K562 (cell line): ENCODE measurements at regions not wholly inside any gene's neighbourhood (a gene's known extent, or its start where the extent isn't known, plus 50 kb on each side); places are given as distances from the start of the nearest gene placed in this dataset.

Experiments
- CC2D1A ChIP-seq: fragments of 450-650 bp; IDR thresholded peaks from 2 replicates; pipeline ENCODE4 v1.6.1; 2017; ENCODE audit warnings: mild to moderate bottlenecking
- DMBX1 ChIP-seq: fragments of 250-450 bp; sonication (Bioruptor Pico); IDR thresholded peaks from 2 replicates; pipeline ENCODE4 v1.8.0; 2022; ENCODE audit warnings: inconsistent platforms, mild to moderate bottlenecking, moderate library complexity, borderline replicate concordance
- FOXK2 ChIP-seq, 2 experiments: fragments of 450-650 bp; IDR thresholded peaks in 1 of 2; conservative IDR thresholded peaks in 1 of 2; 2 replicates each; pipeline ENCODE4 v1.6.1; 2016; ENCODE audit warnings: low read depth in 2 of 2, mild to moderate bottlenecking in 1 of 2
- GABPB1 ChIP-seq: sonication (generic); formaldehyde crosslinking; IDR thresholded peaks from 2 replicates; pipeline ENCODE4 v1.8.0; 2022; ENCODE audit warnings: mild to moderate bottlenecking, missing genetic modification reagents
- GABPB2 ChIP-seq: fragments of 250-450 bp; sonication (Bioruptor Pico); conservative IDR thresholded peaks from 2 replicates; pipeline ENCODE4 v1.5.1; 2021; ENCODE audit warnings: mild to moderate bottlenecking
- LEF1 ChIP-seq: fragments of 450-650 bp; IDR thresholded peaks from 2 replicates; pipeline ENCODE4 v1.6.1; 2016; ENCODE audit warnings: mild to moderate bottlenecking
- MECOM ChIP-seq: fragments of 250-450 bp; sonication (Bioruptor Pico); IDR thresholded peaks from 2 replicates; pipeline ENCODE4 v1.8.0; 2022; ENCODE audit warnings: inconsistent platforms
- NCOA4 ChIP-seq: fragments of 450-650 bp; IDR thresholded peaks from 2 replicates; pipeline ENCODE4 v1.6.1; 2018; ENCODE audit warnings: mild to moderate bottlenecking; ENCODE audit not compliant: partially characterized antibody
- PRMT5 ChIP-seq: sonication (generic); formaldehyde crosslinking; IDR thresholded peaks from 2 replicates; pipeline ENCODE4 v1.5.0; 2020; ENCODE audit warnings: missing genetic modification reagents
- RBM17 ChIP-seq: fragments of 200-400 bp; formaldehyde crosslinking; IDR thresholded peaks from 2 replicates; pipeline ENCODE4 v1.6.1; 2017; ENCODE audit warnings: low read depth, mild to moderate bottlenecking, low read length, borderline replicate concordance
- REST ChIP-seq, 2 experiments: fragments of 450-650 bp; formaldehyde crosslinking in 1 of 2; IDR thresholded peaks; 2 replicates each; pipeline versions ENCODE4 v1.4.0 to v1.6.1; 2014 to 2020; ENCODE audit warnings: mild to moderate bottlenecking in 2 of 2, borderline replicate concordance in 1 of 2, low read depth in 1 of 2
- RFX7 ChIP-seq: fragments of 250-450 bp; sonication (Bioruptor Pico); IDR thresholded peaks from 2 replicates; pipeline ENCODE4 v1.5.1; 2021; ENCODE audit warnings: mild to moderate bottlenecking
- SAFB2 ChIP-seq: fragments of 200-400 bp; formaldehyde crosslinking; IDR thresholded peaks from 2 replicates; pipeline ENCODE4 v1.6.1; 2018; ENCODE audit warnings: borderline replicate concordance, low read length, low read depth, moderate library complexity; ENCODE audit not compliant: severe bottlenecking
- ZNF121 ChIP-seq: sonication (generic); formaldehyde crosslinking; conservative IDR thresholded peaks from 2 replicates; pipeline ENCODE4 v1.8.0; 2022; ENCODE audit warnings: missing genetic modification reagents
- ZNF184 ChIP-seq: sonication (generic); formaldehyde crosslinking; IDR thresholded peaks from 2 replicates; pipeline ENCODE4 v1.5.0; 2020; ENCODE audit warnings: missing genetic modification reagents
- ZNF639 ChIP-seq, 2 experiments: fragments of 200-800 bp in 1 of 2; sonication (Bioruptor generic) in 1 of 2; sonication (generic) in 1 of 2; formaldehyde crosslinking in 1 of 2; IDR thresholded peaks in 1 of 2; conservative IDR thresholded peaks in 1 of 2; 2 replicates each; pipeline versions ENCODE4 v1.5.0 to v1.6.1; 2016 to 2020; ENCODE audit warnings: missing compliant biosample characterization in 1 of 2, missing genetic modification characterization in 1 of 2, missing genetic modification reagents in 1 of 2

GRCh38 chr2:55120634-55121359 is 70.5 kb upstream of the RTN4 start (continued):
- TF ChIP-seq REST (IDR thresholded peaks at IDR 0.05; ENCODE audit: borderline replicate concordance) (no peak), REST (CRISPR knock-in tag; IDR thresholded peaks at IDR 0.05; ENCODE audit: low read depth) (no peak), ZNF184 (CRISPR knock-in tag) (no peak), RBM17 (no peak), ZNF639 (CRISPR knock-in tag; conservative IDR thresholded peaks at IDR 0.05 in 1 of 2, IDR thresholded peaks at IDR 0.05 in 1 of 2) (0 out of 4 replicates have a peak, but pooled peaks of 1 of the 2 experiments have one; percentile 17), RFX7 (CRISPR knock-in tag) (no peak), FOXK2 (conservative IDR thresholded peaks at IDR 0.05 in 1 of 2, IDR thresholded peaks at IDR 0.05 in 1 of 2; ENCODE audit: low read depth in 2 of 2) (0 out of 4 replicates have a peak, but pooled peaks of 1 of the 2 experiments have one; percentile 35), MECOM (no peak; the same call in 1 of the 2 replicates), SAFB2 (no peak), NCOA4 (no peak), DMBX1 (CRISPR knock-in tag) (peak; percentile 67; the same call in 1 of the 2 replicates), GABPB1 (CRISPR knock-in tag) (0 out of 2 replicates have a peak, but pooled peaks have one; percentile 34), GABPB2 (CRISPR knock-in tag) (no peak), LEF1 (0 out of 2 replicates have a peak, but pooled peaks have one; percentile 46), PRMT5 (CRISPR knock-in tag) (no peak), CC2D1A (no peak), ZNF121 (no peak)
